ENCODE measurements at regions not wholly inside any gene's neighbourhood (a gene's known extent, or its start where the extent isn't known, plus 50 kb on each side); places are given as distances from the start of the nearest gene placed in this dataset.

DNA sequence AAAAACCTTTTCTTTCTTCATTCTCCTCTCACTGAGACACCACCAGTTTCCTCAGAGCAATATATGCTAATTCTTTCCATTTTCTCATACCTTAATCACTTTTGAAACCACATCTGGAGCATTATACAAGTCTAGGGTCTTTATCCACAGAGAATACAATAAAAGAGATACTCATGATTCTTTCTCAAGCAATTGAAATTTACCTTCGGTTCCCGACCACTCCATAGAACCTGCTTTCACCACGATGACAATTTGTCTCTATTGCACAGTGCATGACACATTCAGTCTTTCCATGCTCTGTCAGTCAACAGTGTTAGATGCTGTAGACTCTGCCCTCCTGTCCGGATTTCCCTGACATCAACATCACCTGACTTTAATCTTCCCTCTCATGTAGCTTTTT, 409.3 kb upstream of the NWD2 start:
- no peak for DNase-seq

DNA sequence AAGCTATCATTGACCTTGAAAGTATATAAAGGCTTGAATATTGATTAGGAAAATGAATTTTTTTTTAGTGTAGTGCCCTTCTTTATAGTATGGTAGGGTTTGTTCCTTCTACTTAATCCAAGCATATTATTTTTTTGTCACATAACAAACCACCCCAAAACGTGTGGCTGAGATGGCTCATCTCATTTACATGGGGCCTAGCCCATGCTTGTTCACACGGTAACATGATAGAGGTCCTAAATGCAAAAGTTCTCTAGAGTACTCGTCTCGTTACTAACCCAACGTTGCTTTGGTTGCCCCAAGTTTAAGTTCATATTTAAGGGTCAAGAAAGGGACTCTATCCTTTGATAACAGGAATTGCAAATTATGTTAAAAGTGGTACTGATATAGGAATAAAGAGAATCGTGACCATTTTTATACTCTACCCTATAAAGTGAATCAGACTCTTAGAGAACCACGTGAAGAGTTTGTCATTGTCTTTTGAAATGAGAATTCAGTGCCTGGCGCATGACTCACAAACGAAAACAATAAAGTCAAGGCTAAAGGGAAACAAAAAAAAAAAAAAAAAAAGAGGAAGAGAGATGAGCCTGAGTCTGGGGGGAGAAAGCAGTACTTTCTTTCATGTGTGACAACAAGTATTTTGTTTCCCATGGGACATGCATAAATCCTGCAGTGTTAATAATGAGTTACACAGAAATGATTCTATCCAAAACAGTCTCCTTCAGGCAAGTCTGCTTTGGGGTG, 402.8 kb upstream of the NWD2 start:
- no peak for DNase-seq

DNA sequence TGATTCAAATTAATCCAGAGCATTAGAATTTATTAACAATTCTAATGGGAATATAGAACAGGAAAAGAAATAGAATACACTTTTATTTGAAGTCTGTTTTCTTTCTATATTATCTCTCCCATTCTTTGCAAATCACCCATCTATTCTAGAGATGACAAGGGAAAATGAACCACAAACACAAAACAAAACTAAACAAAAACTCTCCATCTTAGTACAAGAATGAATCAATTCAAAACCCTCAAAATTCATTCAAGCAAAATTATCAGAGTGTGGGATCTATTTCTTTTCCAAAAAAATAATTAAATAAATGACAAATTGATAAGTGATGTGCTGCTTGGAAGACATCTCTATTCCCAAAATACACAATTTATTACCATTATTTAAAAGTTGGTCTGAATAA, 400.1 kb upstream of the NWD2 start:
- DNase-seq = no peak

DNA sequence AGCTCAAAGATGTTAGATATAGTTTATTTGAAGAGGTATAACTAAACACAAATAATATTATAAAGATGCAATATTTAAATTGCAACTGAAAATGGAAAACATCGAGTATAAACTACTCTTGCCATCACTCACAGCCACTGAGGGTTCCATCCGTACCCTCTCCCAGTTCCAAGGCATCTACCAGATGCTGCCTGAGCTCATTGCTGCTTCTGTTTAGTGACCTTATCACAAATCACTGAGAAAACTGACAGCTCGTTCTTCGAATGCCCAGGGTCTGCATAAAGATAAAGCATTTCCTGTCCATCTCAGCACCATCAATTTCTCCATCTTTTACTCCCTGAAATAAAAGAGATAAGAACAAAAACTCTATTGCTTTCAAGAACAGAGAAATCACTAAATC, 391.7 kb upstream of the NWD2 start:
- DNase-seq = no peak

DNA sequence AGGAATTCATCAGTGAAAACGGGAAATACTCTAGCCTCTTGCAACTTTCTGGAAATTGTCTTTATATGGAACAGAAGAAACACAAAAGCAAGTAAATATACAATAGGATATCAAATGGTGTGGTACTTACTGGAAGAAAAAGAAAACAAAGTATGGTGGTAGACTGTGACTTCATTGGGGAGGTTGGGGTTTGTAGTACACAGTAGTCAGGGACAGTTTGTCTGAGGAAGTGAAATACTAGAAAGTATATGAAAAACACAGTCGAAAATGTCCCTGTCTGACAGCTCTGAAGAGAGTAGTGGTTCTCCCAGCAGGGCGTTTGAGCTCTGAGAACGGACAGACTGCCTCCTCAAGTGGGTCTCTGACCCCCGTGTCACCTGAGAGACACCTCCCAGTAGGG, 390.0 kb upstream of the NWD2 start:
- DNase-seq = no peak

DNA sequence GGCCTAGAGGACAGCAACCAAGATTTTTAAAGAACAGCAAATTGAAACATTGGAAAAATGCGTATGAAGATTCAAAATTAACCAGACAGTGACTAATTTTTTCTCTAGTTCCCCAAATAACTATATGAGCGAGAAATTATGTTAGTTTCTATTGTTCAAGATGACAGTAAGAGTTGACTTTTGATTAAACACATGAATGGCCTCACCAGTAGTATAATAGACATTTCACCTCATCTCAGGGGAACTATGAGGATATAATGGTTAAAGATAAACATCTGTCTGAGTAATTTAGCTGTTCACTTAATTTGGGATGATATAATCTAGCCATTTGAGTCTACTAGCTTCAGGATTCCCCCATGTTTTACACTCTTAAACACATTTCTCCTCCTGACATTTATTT, 380.9 kb upstream of the NWD2 start:
- no peak for DNase-seq

DNA sequence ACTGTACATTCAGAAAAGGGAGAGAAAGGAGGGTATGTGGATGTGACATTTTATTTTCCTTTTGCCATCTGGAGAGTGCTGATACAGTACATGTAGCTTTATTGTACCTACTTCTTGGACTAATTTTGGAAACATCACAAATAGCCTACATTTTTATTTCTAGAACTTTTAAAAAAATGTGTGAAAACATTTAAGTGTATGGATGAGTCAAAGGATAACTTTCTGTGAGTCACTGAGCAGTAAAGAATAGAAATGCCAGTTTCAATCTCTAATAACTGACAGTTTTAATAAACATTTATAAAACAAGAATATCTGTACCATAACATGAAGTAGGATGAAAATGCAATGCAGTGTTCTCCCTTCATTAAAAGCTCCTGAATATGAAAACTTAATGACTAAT, 374.4 kb upstream of the NWD2 start:
- DNase-seq = no peak

DNA sequence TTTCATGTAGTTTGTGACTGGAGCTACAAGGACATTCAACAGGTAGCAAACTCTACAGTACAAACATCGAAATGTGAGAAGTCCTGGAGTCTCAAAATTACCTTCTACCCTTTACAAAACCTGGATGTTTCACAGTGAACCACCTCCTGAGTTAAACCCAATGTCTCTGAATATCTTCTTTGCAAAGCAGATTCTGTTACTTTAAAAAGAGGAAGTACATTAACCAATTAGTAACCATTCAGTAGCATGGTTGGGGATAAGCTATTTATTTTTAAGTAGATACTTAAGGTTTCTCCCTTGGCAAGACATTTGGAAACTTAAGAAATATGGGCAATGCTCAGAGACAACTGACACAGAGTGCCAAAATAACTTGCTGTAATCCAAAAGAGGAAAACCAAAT, 371.9 kb upstream of the NWD2 start:
- no peak for DNase-seq

DNA sequence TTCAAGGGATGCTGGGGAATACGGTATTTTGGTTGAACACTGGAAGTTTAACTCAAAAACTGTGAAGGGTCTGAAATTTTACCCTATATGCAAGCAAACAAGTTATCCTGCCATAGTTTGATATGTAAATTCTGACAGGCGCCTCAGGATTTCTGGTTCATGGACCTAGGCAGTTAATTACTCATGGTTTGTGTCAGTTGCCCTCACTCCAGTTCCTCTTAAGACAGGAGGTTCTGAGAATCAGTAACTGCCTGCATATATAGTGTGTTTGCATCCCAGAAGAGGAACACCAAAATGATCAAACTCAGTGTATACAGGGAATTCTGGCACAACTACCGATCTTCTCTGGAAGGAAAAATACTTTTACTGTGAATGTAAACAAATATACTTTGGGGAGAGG, 360.4 kb upstream of the NWD2 start:
- DNase-seq = no peak

DNA sequence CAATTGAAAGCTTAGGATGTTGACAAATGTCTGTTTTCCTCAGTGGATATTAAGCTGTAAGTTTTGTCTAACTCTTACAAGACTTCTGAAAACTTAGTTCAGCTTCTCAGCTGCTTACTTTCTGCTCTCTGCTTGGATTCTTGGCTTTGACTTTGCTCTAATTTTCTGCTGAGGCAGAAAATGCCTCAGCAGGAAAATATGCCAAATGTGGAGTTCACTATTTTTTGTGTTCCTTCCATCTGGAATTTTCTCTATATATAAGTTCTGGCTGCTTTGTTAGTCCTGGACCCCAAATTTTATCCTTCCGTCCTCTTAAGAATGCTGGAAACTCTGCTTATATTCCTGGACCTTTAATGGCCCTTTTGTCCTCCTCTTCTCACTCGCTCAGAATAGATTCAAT, 352.6 kb upstream of the NWD2 start:
- no peak for DNase-seq

DNA sequence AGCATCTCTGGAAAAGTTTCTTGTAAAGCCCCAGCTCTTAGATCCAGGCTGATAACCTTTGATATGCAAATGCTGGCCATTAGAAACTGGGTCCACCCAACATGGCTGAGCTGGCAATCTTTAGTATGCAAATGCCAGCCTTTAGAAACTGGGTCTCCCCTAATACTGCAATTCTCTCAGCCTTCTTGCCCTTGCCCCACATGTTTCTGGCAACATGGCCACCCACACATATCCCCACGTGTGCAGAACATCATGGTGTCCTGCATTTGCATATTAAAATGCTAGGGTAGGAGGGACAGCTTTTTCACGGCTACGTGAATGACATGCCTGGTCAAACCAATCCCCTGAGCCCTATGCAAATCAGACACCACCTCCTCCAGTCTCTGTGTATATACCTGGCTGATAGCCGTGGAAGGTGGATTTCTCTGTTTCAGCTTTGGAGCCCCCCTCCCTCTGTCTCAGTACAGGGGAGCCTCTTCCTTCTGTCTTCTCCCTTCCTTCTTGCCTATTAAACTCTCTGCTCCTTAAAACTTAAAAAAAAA, 344.0 kb upstream of the NWD2 start:
- DNase-seq = no peak

DNA sequence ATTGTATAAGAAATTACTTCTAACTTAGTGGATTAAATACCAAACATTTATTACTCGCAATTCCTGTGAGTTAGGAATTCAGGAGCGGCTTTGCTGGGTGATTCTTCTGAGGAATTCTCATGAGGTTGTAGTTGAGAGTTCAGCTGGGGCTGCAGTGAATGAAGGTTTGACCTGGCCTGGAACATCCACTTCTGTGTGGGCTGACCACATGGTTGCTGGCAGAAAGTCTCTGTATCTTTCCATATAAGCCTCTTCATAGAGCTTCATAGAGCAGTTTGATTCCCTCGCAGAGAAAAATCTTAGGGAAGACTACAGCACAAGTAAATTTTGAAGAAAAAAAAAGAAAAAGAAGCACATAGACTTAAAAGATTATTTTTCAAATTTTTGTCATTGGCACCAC, 339.7 kb upstream of the NWD2 start:
- DNase-seq = no peak

DNA sequence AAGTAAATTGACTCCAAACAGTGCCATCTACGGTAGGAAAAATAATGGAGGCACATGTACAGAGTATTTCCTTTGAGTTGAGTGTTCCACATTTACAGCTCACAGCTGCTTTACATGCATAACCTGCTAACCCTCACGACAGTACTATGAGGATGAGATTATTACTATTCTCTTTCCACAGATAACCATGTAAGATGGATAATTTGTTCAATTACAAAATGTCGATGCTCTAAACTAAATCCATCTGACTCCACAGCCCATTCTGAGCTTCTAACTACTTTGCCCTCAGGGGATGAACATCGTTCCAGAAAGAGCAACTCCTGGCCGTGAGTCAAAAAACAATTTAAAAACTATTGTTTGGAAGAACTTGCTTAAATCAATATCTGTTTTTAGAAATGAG, 330.4 kb upstream of the NWD2 start:
- DNase-seq = peak; percentile 77

DNA sequence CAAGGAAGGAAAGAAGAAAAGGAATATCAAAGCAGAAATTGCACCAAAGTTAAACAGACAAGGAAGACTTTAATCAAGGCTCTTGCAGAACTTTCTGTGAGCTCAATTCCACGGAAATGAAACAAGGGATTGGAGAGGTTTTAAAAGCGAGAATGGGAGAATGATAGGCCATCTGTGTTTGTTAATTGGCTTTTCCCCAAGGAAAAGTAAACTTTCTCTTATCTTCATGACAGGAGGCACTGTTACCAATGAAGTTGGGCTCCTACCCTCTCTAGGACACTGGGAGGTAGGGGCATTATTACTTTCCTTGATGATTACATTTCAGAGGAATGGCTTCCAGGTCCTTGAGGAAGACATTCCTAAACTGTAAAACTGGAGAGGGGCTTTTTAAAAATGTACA, 328.8 kb upstream of the NWD2 start:
- no peak for DNase-seq

DNA sequence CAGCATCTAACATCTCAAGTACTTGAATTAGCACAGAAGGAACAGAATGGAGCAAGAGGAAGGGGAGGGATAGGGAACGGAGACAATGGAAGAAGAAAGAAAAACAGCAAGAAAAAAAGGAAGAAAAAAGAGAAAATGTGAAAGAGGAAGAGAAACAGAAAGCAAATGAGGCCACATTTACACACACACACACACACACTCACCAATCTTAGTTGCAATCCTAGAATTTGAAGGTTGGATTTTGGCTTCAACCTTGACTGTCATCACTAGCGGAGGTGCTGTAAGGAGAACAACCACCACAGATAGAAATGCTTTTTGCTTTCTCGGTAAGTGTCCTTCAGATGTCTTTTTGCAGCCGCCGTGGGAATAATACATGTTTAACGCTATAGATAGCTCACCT, 327.1 kb upstream of the NWD2 start:
- no peak for DNase-seq

DNA sequence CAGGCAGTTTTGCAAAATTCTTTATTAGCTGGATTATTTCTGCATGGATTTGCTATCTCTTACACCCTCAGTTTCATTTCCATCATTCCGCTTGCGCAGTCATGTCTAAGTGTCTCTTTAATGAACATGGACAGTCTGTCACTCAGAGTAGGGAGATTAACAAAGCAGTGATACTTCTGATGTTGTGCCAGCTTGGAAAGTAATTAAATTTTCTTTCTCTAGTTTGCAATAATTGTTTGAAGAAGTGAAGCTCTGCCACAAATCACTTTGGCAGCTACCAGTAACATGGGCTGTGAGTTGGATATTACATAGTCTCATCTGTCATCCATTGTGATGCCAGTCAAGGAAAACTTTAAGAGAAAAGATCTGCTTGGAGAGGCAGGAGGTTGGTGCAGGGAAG, 324.8 kb upstream of the NWD2 start:
- DNase-seq = peak; percentile 18

DNA sequence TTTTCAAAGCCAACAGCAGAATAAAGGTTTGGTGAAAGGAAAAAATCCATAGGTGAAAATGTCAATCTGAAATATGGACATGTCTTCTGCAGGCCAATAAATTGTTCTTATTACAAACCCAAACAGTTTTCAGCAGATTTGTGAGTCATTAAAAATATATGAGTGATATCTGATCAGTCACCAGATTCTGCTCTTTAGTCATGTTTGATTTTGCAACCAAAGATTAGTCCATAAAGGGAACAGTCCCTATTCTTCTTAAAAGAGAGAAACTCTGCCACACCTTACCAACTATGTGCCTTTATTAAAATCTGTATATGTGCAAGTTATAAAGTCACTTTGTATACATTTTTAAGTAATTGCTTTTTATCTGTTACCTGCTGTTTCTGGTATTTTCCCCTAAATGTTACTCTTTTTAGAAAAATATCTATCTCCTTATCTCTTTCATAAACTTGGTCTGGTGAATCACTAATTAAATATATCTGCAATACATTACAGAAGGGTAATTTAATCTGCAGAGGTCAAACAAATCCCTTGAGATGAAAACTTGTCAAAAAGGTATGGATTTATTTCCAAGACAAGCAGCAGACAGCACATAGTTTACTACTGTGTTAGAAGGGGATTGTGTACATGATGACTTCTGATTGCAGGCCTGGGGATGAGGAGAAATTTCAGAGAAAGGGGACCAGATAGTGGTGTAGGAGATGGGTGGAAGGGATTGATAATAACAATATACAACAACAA, 322.9 kb upstream of the NWD2 start:
- DNase-seq = no peak

DNA sequence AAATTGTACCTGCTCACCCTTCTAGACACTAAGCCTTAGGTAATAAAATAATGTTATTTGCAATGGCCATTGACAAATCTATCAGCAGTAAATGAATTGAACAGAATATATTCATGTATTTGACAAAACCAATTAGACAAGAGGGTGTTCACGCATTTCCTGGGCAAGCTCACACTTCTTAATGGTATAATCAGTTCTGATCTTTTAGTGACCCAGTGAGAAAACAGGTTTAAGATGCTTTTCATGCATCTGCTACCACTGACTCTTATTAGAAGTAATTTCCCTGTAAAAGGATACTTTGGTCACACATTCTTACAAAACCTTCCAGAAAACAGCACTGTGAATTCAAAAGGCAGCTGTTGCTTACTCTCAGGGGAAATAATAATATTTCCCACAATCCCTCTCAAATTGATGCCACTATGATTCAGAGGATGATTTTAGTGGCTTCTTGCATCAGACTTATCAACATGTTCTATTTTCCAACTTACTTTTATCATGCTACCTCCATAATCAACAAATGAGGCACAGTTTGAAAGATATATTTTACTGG, 313.9 kb upstream of the NWD2 start:
- DNase-seq = no peak

DNA sequence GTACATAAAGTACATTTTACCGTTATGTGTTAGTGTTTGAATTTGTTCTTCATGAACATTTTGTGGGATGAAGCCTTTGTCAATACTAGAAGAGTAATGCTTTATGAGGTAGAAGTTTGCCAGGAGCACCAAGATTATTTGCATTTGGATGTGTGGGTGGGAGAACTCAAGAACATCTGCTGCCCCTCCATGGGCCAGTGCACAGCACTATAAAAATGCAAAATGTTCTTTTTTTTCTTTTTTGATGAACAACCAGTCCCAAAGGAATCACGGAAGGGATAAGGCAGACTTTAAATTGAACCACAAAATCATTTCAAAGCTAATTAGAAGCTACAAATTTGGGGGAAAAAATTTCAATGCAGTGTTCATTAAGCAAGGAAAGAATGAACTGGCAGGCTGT, 300.3 kb upstream of the NWD2 start:
- peak; percentile 16 for DNase-seq

DNA sequence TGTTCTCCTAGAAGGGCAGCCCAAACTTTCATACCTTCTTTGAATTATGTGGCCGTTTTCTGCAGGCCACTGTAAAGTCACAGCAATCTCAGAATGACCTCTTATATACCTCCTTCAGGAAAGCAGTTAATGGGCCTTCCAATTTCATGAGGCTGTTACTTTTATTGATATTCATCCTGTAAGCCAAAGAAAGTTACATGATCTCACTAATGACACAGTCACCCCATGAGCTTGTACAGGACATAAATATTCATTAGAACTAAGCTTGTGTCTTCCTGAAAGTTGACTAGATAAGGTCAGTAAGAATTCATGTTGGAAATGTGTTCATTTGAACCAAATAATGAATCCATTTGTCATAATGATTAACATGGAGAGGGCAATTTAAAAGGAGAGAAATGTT, 283.1 kb upstream of the NWD2 start:
- DNase-seq = no peak

DNA sequence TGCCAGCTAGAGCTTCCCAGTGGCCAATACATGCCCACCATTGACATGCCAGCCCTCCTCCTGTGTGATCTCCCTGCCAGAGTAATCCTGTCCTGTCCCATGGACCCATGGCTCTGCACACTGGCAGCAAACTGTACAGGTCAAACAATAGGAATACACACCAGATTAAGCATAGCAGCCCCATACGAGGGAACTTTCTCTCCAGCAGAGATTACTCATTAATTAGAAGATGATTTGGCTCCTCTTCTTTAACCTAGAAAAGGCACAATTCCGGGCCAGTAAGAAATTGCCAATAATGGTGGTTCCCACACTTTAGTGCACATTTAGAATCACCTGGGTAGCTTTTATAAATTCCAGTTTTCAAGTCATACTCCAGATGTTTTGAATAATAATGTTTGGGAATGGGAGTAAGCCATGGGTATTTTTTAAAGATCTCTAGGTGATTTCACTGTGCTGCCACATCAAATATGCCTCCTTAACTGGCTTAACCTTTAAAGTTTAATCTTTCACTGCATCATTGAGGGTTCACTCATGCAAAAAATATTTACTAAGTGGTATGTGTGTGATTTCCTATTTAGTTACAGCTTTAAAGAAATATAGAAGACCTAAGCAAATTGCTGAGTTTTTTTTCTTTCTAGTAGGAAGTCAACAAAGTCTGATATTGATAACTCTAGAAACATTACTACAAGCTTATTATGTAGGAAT, 277.6 kb upstream of the NWD2 start:
- DNase-seq = no peak

DNA sequence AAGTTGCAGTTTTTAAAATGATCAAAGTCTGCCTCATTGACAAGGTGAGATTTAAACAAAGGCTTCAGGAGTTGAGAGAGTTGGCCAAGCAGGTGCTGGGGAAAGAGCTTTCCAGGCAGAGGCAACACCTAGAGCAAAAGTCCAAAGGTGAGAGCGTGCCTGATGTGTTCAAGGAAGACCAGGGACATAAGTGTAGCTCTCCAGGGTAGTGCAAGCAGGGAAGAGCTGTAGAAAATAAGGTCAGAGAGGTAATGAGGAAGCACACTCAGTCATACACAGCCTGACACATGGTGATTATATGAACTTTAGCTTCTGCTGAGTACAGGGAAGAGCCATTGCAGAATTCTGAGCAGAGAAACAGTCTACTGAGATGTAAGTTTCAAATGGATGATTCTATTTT, 265.0 kb upstream of the NWD2 start:
- DNase-seq = no peak

DNA sequence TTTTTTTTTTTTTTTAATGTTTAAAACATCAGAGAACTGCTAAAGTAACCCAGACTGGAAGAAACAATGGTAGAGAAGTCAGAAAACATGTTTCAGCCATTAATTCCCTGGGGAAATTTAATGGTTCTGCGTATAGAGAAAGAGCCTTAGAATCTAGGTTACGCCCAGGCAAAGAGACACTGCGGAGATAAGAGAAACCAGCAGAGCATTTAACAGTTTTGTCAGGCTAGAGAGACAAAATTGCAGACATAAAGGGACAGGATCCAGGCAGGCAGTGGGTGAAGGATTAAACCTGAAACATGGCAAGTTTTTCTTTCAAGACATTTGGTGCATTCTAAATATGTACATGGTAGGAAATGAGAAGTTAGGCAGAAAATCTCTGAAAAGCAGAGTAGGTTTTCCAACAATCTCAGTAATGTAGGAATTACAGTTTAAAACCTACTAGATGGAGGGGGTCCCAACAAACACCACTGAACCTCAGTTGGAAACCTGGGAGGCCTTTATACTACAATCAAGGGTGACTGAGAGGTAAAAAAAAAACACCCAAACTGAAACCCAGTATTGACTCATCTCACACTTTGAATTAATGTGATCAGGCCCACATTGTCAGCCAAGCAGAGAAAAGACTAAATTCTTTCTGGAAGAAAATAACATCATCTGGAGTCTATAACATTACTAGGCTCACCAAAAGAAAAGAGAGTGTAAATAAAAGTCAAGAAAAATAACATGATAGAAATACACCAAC, 254.2 kb upstream of the NWD2 start:
- DNase-seq = peak; percentile 5

Measured in NCI-H69 (cell line).